Spleen (tissue), 7 donors: ENCODE measurements at regions not wholly inside any gene's neighbourhood (a gene's known extent, or its start where the extent isn't known, plus 50 kb on each side); places are given as distances from the start of the nearest gene placed in this dataset.

Source experiments
- CTCF ChIP-seq, 11 experiments: fragments of 200-600 bp in 7 of 11; fragments of 450-650 bp in 4 of 11; sonication (generic) in 4 of 11; IDR thresholded peaks in 8 of 11; conservative IDR thresholded peaks in 3 of 11; 1 replicate in 7 of 11; 2 replicates in 4 of 11; pipeline versions ENCODE4 v1.4.0 to v1.8.0; 2016 to 2021; ENCODE audit warnings: antibody characterized with exemption in 11 of 11, inconsistent platforms in 4 of 11, mild to moderate bottlenecking in 1 of 11
- POLR2A ChIP-seq, 3 donors: fragments of 450-650 bp; IDR thresholded peaks; one replicate each; pipeline ENCODE4 v1.5.1; 2017; ENCODE audit warnings: antibody characterized with exemption in 3 of 3, mild to moderate bottlenecking in 1 of 3
- POLR2AphosphoS5 ChIP-seq, 3 donors: sonication (generic); formaldehyde crosslinking; IDR thresholded peaks; one replicate each; pipeline ENCODE4 v1.5.1; 2017; ENCODE audit warnings: antibody characterized with exemption in 3 of 3
- donor health status: DM: no; HTN: no; CAD: no; lungs with moderate emphysema.
- donor health status: DM: no; HTN: no; CAD: no.
- donor health status: DM: no; HTN: no; CAD: no.

DNA sequence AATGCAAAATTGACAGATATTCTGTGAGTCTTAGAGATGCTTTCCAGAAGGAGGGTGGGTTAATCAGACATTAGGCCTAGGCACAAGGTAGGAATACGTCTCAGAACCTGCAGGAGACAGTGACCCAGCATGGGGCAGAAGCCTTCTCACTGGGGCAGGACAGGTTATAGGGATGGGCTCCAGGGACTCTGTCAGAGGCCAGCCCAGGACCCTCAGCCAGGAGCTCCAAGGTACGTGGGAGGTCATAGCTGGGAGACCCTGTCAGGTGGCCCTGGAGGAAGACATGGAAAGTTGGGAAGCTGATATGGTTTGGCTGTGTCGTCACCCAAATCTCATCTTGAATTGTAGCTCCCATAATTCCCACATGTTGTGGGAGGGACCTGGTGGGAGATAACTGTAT is 450.4 kb downstream of the GADD45G start:
- TF ChIP-seq CTCF (IDR thresholded peaks at IDR 0.05 in 8 of 11, conservative IDR thresholded peaks at IDR 0.05 in 3 of 11), result no peak
- TF ChIP-seq POLR2A (IDR thresholded peaks at IDR 0.05), result no peak
- no peak for TF ChIP-seq POLR2AphosphoS5 (IDR thresholded peaks at IDR 0.05)
